Prostate gland (tissue), 2 donors: ENCODE measurements at regions not wholly inside any gene's neighbourhood (a gene's known extent, or its start where the extent isn't known, plus 50 kb on each side); places are given as distances from the start of the nearest gene placed in this dataset.

Experiments
- DNase-seq: peaks from one replicate; pipeline ENCODE4 v3.0.0-alpha.2; 2019; ENCODE audit warnings: low spot score
- H3K27ac ChIP-seq, 2 donors: fragments of 200-600 bp; sonication (generic); 2 replicates each; pipeline ENCODE4 v1.5.1; 2017 to 2019
- H3K27me3 ChIP-seq: fragments of 200-600 bp; sonication (generic); replicated peaks from 2 replicates; pipeline ENCODE4 v1.5.1; 2019; ENCODE audit not compliant: insufficient read depth
- H3K36me3 ChIP-seq, 2 donors: fragments of 200-600 bp; sonication (generic); 1 replicate in 1 of 2; 2 replicates in 1 of 2; pipeline versions ENCODE4 v1.5.1 to v1.8.1; 2017 to 2019
- H3K4me1 ChIP-seq: fragments of 200-600 bp; sonication (generic); replicated peaks from 2 replicates; pipeline ENCODE4 v1.5.1; 2019
- H3K4me3 ChIP-seq, 2 donors: fragments of 200-600 bp; sonication (generic); 2 replicates each; pipeline ENCODE4 v1.5.1; 2017 to 2019
- H3K9me3 ChIP-seq: fragments of 200-600 bp; sonication (generic); 2 replicates; pipeline ENCODE4 v1.5.1; 2017
- POLR2A ChIP-seq: fragments of 450-650 bp; IDR thresholded peaks from one replicate; pipeline ENCODE4 v1.6.1; 2016; ENCODE audit warnings: antibody characterized with exemption, mild to moderate bottlenecking
- POLR2AphosphoS5 ChIP-seq: sonication (generic); formaldehyde crosslinking; IDR thresholded peaks from one replicate; pipeline ENCODE4 v1.6.1; 2017; ENCODE audit warnings: antibody characterized with exemption
- WGBS: methylation state at CpG from one replicate; pipeline ENCODE4 v1.1.5; 2018; 5-methylcytosine and 5-hydroxymethylcytosine counted together
- intact Hi-C: fragments of 100-400 bp; cut with DNase I; formaldehyde crosslinking; loops from one replicate; pipeline ENCODE4 v1.14.2; 2022
- TF ChIP-seq, protein P1 (sequence below), 4 experiments: fragments of 200-600 bp in 2 of 4; fragments of 450-650 bp in 2 of 4; sonication (generic) in 2 of 4; IDR thresholded peaks; 1 replicate in 3 of 4; 2 replicates in 1 of 4; pipeline ENCODE4 v1.5.1; 2016 to 2019; ENCODE audit warnings: antibody characterized with exemption in 4 of 4, mild to moderate bottlenecking in 2 of 4, moderate library complexity in 2 of 4

DNA sequence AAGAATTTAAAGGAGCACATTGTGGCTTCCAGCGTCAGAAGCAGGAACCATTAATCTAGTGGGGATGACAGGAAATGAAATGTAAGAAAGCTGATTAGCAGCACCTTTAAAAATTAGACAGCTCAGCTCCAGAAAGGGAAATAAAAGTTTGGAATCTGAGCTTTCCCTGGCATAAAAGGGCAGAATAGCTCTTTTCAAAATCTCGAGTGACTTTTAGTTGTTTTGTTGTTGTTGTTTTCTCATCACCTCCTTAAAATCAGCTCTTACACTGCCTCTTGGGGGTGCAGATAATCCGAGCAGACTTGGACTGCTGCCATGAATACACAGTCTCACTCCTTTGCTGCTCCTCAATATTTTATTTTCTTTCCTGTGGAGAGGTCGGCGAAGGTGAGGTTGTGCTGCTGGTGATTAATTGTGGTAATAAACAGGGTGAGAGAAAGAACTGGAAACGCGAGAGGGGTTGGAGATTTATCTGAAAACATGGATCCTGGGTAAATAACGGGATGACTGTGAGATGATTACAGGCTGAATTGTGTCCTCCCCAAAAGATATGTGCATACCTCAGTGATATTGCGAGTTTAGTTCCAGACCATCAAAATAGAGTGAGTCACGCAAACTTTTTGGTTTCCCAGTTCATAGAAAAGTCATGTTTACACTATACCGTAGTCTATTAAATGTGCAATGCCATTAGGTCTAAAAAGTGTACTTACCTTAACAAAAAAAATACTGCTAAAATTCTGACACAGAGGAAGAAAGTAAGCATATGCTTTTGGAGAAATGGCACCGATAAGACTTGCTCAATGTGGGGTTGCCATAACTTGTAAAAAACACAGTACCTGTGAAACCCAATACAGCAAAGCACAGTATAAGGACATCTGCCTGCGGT, 787.7 kb downstream of the UQCRFS1 start:
- no peaks in the 10 kb centered on the region for H3K36me3 ChIP-seq
- H3K9me3 ChIP-seq = no peaks in the 10 kb centered on the region
- no peak overlapping the region for H3K4me3 ChIP-seq
- 17% methylated on average over 13 of the region's 13 CpGs for WGBS
- TF ChIP-seq POLR2A (no peak), POLR2AphosphoS5 (no peak)
- TF ChIP-seq, protein P1, sequence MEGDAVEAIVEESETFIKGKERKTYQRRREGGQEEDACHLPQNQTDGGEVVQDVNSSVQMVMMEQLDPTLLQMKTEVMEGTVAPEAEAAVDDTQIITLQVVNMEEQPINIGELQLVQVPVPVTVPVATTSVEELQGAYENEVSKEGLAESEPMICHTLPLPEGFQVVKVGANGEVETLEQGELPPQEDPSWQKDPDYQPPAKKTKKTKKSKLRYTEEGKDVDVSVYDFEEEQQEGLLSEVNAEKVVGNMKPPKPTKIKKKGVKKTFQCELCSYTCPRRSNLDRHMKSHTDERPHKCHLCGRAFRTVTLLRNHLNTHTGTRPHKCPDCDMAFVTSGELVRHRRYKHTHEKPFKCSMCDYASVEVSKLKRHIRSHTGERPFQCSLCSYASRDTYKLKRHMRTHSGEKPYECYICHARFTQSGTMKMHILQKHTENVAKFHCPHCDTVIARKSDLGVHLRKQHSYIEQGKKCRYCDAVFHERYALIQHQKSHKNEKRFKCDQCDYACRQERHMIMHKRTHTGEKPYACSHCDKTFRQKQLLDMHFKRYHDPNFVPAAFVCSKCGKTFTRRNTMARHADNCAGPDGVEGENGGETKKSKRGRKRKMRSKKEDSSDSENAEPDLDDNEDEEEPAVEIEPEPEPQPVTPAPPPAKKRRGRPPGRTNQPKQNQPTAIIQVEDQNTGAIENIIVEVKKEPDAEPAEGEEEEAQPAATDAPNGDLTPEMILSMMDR (IDR thresholded peaks at IDR 0.05) = no peak
- no peaks in the 10 kb centered on the region for H3K27me3 ChIP-seq
- intact Hi-C loops = no loop called here
- DNase-seq = no peak
- H3K27ac ChIP-seq = no peak overlapping the region
- no peaks in the 10 kb centered on the region for H3K4me1 ChIP-seq

DNA sequence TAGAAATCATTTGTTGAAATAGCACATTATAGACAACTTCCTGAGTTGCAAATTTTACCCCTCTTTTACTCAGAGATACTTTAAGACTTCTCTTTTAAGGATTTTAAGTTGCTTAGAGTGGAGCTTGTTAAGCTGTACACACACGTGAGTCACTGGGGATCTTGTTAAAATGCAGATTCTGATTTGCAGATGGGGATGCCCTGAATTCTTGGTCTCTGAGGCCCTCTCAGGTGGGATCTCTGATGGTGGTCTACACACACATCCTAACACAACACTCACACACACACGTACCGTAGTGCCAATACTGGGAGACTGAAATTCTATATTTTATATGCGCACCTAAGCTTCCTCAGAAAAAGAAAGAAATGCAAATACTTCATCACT, 788.3 kb downstream of the UQCRFS1 start:
- no peak for DNase-seq
- intact Hi-C loops = no loop called here
- Histone ChIP-seq H3K36me3 (no peaks in the 10 kb centered on the region), H3K4me1 (no peaks in the 10 kb centered on the region), H3K9me3 (no peaks in the 10 kb centered on the region), H3K4me3 (no peak overlapping the region), H3K27me3 (no peaks in the 10 kb centered on the region), H3K27ac (no peak overlapping the region)
- WGBS = 25% methylated on average over 4 of the region's 4 CpGs
- TF ChIP-seq, protein P1 (IDR thresholded peaks at IDR 0.05) = no peak
- TF ChIP-seq POLR2AphosphoS5 = no peak
- no peak for TF ChIP-seq POLR2A

DNA sequence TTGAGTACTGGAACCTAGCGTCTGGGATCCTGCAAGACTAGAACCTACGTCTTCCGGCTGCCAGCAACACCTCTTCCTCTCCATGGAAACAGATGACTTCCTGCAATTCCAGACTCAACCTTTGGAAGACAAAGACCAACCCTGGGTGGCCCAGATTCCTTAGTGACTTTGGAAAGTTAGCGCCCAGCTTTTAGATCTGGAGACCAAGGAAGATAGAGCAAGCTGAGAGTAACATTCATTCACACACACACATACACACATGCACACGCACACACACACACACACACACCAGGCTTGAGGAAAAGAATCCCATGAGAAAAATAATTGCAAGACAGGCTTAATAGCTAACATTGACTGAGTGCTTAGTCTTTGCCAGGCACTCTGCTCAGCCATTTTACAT, 788.9 kb downstream of the UQCRFS1 start:
- H3K9me3 ChIP-seq = no peaks in the 10 kb centered on the region
- no peaks in the 10 kb centered on the region for H3K36me3 ChIP-seq
- TF ChIP-seq POLR2A (no peak), POLR2AphosphoS5 (no peak)
- TF ChIP-seq, protein P1 (IDR thresholded peaks at IDR 0.05) = no peak
- H3K4me3 ChIP-seq = no peak overlapping the region
- 39% methylated on average over 5 of the region's 5 CpGs for WGBS
- no peak for DNase-seq
- no peak overlapping the region for H3K27ac ChIP-seq
- no peaks in the 10 kb centered on the region for H3K27me3 ChIP-seq
- intact Hi-C loops = no loop called here
- no peaks in the 10 kb centered on the region for H3K4me1 ChIP-seq

DNA sequence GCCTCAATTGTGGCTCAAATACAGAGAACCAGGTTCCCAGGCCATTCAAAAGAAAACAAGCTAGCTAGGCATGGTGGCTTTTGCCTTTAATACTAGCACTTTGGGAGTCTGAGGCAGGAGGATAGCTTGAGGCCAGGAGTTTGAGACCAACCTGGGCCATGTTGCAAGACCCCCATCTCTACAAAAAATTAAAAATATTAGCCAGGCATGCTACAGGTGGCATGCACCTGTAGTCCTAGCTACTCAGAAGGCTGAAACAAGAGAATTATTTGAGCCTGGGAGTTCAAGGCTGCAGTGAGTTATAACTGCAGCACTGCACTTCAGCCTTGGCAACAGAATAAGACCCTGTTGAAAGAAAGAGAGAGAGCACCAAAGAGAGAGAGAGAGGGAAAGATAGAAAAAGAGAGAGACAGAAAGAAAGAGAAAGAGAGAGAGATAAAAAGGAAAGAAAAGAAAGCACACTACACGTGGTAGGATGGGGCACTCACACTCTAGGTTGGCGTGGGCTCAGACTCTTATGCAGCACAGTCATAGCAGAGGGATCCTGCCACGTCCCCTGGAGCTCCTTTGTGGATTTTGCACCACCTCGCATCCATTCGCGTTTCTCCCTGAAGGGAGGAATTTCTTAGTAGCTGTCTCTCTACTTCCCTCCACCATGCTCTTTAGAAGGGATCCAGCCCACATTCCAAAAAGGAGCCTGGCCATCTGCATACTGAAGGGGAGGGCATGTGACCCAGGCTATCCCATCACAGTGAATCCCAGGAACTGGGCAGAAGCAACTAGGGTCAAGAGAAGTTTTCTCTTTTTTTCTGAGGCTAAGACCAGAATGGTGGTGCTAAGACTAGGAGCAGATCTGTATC, 789.9 kb downstream of the UQCRFS1 start:
- intact Hi-C loops = no loop called here
- Histone ChIP-seq H3K27me3 (no peaks in the 10 kb centered on the region), H3K9me3 (no peaks in the 10 kb centered on the region), H3K27ac (no peak overlapping the region), H3K4me3 (no peak overlapping the region), H3K4me1 (no peaks in the 10 kb centered on the region), H3K36me3 (no peaks in the 10 kb centered on the region)
- TF ChIP-seq POLR2AphosphoS5 (no peak), POLR2A (no peak)
- TF ChIP-seq, protein P1 (IDR thresholded peaks at IDR 0.05) = no peak
- DNase-seq = no peak
- 65% methylated on average over 6 of the region's 6 CpGs for WGBS
